H9 (cell line): ENCODE measurements at regions not wholly inside any gene's neighbourhood (a gene's known extent, or its start where the extent isn't known, plus 50 kb on each side); places are given as distances from the start of the nearest gene placed in this dataset.

Experiments used
- DNase-seq: peaks from one replicate; pipeline ENCODE4 v3.0.0-alpha.2; 2017
- H2AFZ ChIP-seq: one replicate; pipeline ENCODE4 v1.6.1; 2013; ENCODE audit warnings: mild to moderate bottlenecking, low read length, control low read depth, moderate library complexity
- H2AK5ac ChIP-seq: 2 replicates; pipeline ENCODE4 v1.6.1; 2013; ENCODE audit warnings: low read length, control low read depth, mixed read lengths; ENCODE audit not compliant: insufficient read length
- H2BK120ac ChIP-seq: one replicate; pipeline ENCODE4 v1.6.1; 2013; ENCODE audit warnings: low read depth, mild to moderate bottlenecking, low read length, control low read depth, inconsistent platforms; ENCODE audit not compliant: poor library complexity, severe bottlenecking
- H2BK12ac ChIP-seq: 2 replicates; pipeline ENCODE4 v1.6.1; 2013; ENCODE audit warnings: low read length, control low read depth, mixed read lengths, low read depth; ENCODE audit not compliant: insufficient read length
- H2BK15ac ChIP-seq: 2 replicates; pipeline ENCODE4 v1.6.1; 2013; ENCODE audit warnings: low read depth, low read length, control low read depth
- H2BK20ac ChIP-seq: one replicate; pipeline ENCODE4 v1.6.1; 2013; ENCODE audit warnings: low read depth, mild to moderate bottlenecking, low read length, control low read depth, inconsistent platforms; ENCODE audit not compliant: poor library complexity, severe bottlenecking
- H2BK5ac ChIP-seq: 2 replicates; pipeline ENCODE4 v1.6.1; 2013; ENCODE audit warnings: low read length, control low read depth, mixed read lengths; ENCODE audit not compliant: insufficient read length
- H3K14ac ChIP-seq: 2 replicates; pipeline ENCODE4 v1.6.1; 2013; ENCODE audit warnings: low read length, control low read depth; ENCODE audit not compliant: insufficient read depth
- H3K18ac ChIP-seq: 2 replicates; pipeline ENCODE4 v1.6.1; 2013; ENCODE audit warnings: low read depth, mild to moderate bottlenecking, mixed read lengths, low read length, control low read depth; ENCODE audit not compliant: insufficient read length
- H3K23ac ChIP-seq: 2 replicates; pipeline ENCODE4 v1.6.1; 2013; ENCODE audit warnings: low read length, control low read depth, mixed read lengths, low read depth; ENCODE audit not compliant: insufficient read length
- H3K23me2 ChIP-seq: 2 replicates; pipeline ENCODE4 v1.6.1; 2013; ENCODE audit warnings: low read depth, mild to moderate bottlenecking, mixed read lengths, low read length, control low read depth; ENCODE audit not compliant: insufficient read length, poor library complexity, severe bottlenecking
- H3K27ac ChIP-seq: 2 replicates; pipeline ENCODE4 v1.5.1; 2013; ENCODE audit warnings: low read length, control low read depth, mixed read lengths, low read depth; ENCODE audit not compliant: insufficient read length
- H3K27me3 ChIP-seq: 2 replicates; pipeline ENCODE4 v1.6.1; 2013; ENCODE audit warnings: low read length, control low read depth, inconsistent platforms; ENCODE audit not compliant: insufficient read depth
- H3K4ac ChIP-seq: 2 replicates; pipeline ENCODE4 v1.6.1; 2013; ENCODE audit warnings: low read depth, mild to moderate bottlenecking, control low read depth, inconsistent platforms, low read length, moderate library complexity
- H3K4me1 ChIP-seq: 2 replicates; pipeline ENCODE4 v1.6.1; 2013; ENCODE audit warnings: low read length, control low read depth, inconsistent platforms; ENCODE audit not compliant: insufficient read depth
- H3K4me2 ChIP-seq: 2 replicates; pipeline ENCODE4 v1.6.1; 2013; ENCODE audit warnings: low read length, control low read depth, mixed read lengths; ENCODE audit not compliant: insufficient read length, insufficient read depth
- H3K56ac ChIP-seq: 2 replicates; pipeline ENCODE4 v1.6.1; 2013; ENCODE audit warnings: low read depth, mild to moderate bottlenecking, mixed read lengths, low read length, control low read depth; ENCODE audit not compliant: insufficient read length
- H3K79me1 ChIP-seq: 2 replicates; pipeline ENCODE4 v1.6.1; 2013; ENCODE audit warnings: low read depth, mild to moderate bottlenecking, moderate library complexity, low read length, control low read depth, inconsistent platforms; ENCODE audit not compliant: insufficient read depth, poor library complexity, severe bottlenecking
- H3K79me2 ChIP-seq: 2 replicates; pipeline ENCODE4 v1.6.1; 2013; ENCODE audit warnings: low read length, control low read depth, inconsistent platforms; ENCODE audit not compliant: insufficient read depth
- H3K9ac ChIP-seq: 2 replicates; pipeline ENCODE4 v1.6.1; 2013; ENCODE audit warnings: low read length, control low read depth, mixed read lengths; ENCODE audit not compliant: insufficient read length; ENCODE audit errors: extremely low read depth
- H3K9me3 ChIP-seq: one replicate; pipeline ENCODE4 v1.6.1; 2013; ENCODE audit warnings: low read depth, low read length, inconsistent platforms; ENCODE audit not compliant: control insufficient read depth
- H3T11ph ChIP-seq: one replicate; pipeline ENCODE4 v1.6.1; 2013; ENCODE audit warnings: mild to moderate bottlenecking, low read length, control low read depth, inconsistent platforms
- H4K20me1 ChIP-seq: one replicate; pipeline ENCODE4 v1.6.1; 2013; ENCODE audit not compliant: control insufficient read depth, insufficient read length, insufficient read depth
- H4K5ac ChIP-seq: 2 replicates; pipeline ENCODE4 v1.6.1; 2013; ENCODE audit warnings: low read depth, mild to moderate bottlenecking, mixed read lengths, low read length, control low read depth; ENCODE audit not compliant: insufficient read length
- H4K8ac ChIP-seq: replicated peaks from 2 replicates; pipeline ENCODE4 v1.6.1; 2013; ENCODE audit warnings: low read length, control low read depth, mixed read lengths, low read depth; ENCODE audit not compliant: insufficient read length
- H4K91ac ChIP-seq: 2 replicates; pipeline ENCODE4 v1.6.1; 2013; ENCODE audit warnings: low read depth, mild to moderate bottlenecking, moderate library complexity, mixed read lengths, low read length, control low read depth; ENCODE audit not compliant: insufficient read length
- H3K27ac Mint-ChIP-seq, 3 experiments: 2 replicates in 2 of 3; 3 replicates in 1 of 3; pipeline ENCODE4 v1.8.0; 2020 to 2021; ENCODE audit warnings: mixed read lengths in 3 of 3, mild to moderate bottlenecking in 1 of 3, moderate library complexity in 1 of 3
- H3K27me3 Mint-ChIP-seq: 2 replicates; pipeline ENCODE4 v1.8.0; 2021; ENCODE audit warnings: low read depth, mild to moderate bottlenecking, moderate library complexity, mixed read lengths
- H3K36me3 Mint-ChIP-seq, 3 experiments: 2 replicates in 2 of 3; 3 replicates in 1 of 3; pipeline ENCODE4 v1.8.0; 2020 to 2021; ENCODE audit warnings: low read depth in 3 of 3, mixed read lengths in 3 of 3; ENCODE audit not compliant: insufficient read depth in 1 of 3
- H3K4me1 Mint-ChIP-seq, 2 experiments: 2 replicates each; pipeline ENCODE4 v1.8.0; 2020; ENCODE audit warnings: mixed read lengths in 2 of 2
- H3K4me3 Mint-ChIP-seq, 2 experiments: 2 replicates in 1 of 2; 3 replicates in 1 of 2; pipeline ENCODE4 v1.8.0; 2020 to 2021; ENCODE audit warnings: mild to moderate bottlenecking in 2 of 2, mixed read lengths in 2 of 2, moderate library complexity in 1 of 2
- H3K9me3 Mint-ChIP-seq, 2 experiments: 2 replicates in 1 of 2; 3 replicates in 1 of 2; pipeline ENCODE4 v1.8.0; 2020; ENCODE audit warnings: mild to moderate bottlenecking in 2 of 2, mixed read lengths in 2 of 2, moderate library complexity in 1 of 2
- WGBS: extraction: QIAGEN DNeasy Blood & Tissue Kit; methylation state at CpG from one replicate; pipeline ENCODE4 v1.1.7; 2013; ENCODE audit warnings: missing lambda C conversion rate, low lambda C conversion rate, mixed read lengths; ENCODE audit not compliant: insufficient read length; ENCODE audit errors: extremely low coverage; 5-methylcytosine and 5-hydroxymethylcytosine counted together
- TF ChIP-seq, protein P1 (sequence below): fragments of 200-600 bp; sonication (generic); conservative IDR thresholded peaks from 3 replicates; pipeline ENCODE4 v1.8.0; 2021; ENCODE audit warnings: antibody characterized with exemption, mild to moderate bottlenecking

DNA sequence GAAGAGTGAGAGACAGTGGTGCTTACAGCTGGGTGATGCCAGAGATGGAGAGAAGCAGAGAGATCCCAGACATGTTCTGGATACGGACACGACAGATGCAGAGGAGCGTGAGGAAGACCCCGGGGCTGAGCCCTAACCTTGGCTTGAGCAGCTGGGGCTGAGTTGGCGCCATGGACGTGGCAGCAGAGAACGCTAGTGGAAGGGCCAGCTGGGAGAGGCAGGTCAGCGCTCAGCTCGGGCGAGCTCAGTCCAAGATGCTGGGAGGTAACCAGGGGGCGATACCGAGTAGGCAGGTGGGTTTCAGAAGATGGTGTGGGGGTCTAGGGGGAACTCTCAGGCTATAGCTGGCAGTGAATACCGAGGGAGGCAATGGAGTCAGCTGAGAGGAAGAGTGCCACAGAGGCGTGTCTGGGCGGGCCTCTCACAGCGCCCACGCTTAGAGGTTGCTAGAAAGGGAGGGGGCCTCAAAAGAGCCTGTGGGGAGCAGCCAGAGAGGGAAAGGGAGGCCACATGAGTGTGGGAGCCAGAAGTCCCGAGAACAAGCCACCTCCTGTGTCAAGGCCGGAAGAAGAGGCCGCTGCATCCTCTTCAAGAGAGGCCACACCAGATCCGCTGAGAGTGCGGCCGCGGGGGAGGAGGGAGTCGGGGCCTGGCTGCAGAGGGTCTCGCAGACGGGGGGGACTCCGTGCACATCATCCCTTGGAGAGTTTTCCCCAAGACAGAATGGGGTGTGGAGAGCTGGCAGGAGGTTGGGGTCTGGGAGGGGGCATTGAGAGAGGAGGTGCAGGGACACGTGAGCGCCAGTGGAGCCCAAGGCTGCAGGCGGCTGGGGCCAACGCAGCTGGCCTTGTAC lies 57.0 kb upstream of the DIO3 start:
- H2AK5ac ChIP-seq = no peak overlapping the region
- peaks cover 11% of the 10 kb centered on the region for H3K27me3 Mint-ChIP-seq
- no peak overlapping the region for H3T11ph ChIP-seq
- TF ChIP-seq, protein P1, sequence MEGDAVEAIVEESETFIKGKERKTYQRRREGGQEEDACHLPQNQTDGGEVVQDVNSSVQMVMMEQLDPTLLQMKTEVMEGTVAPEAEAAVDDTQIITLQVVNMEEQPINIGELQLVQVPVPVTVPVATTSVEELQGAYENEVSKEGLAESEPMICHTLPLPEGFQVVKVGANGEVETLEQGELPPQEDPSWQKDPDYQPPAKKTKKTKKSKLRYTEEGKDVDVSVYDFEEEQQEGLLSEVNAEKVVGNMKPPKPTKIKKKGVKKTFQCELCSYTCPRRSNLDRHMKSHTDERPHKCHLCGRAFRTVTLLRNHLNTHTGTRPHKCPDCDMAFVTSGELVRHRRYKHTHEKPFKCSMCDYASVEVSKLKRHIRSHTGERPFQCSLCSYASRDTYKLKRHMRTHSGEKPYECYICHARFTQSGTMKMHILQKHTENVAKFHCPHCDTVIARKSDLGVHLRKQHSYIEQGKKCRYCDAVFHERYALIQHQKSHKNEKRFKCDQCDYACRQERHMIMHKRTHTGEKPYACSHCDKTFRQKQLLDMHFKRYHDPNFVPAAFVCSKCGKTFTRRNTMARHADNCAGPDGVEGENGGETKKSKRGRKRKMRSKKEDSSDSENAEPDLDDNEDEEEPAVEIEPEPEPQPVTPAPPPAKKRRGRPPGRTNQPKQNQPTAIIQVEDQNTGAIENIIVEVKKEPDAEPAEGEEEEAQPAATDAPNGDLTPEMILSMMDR = no peak
- H3K27ac ChIP-seq = no peak overlapping the region
- H4K8ac ChIP-seq = no peak overlapping the region
- no CpG with 5 or more reads among the region's 32 CpGs for WGBS
- H3K4me2 ChIP-seq = no peak overlapping the region
- no peaks in the 10 kb centered on the region for H3K4me1 ChIP-seq
- no peak overlapping the region for H4K5ac ChIP-seq
- H4K91ac ChIP-seq = no peak overlapping the region
- no peak overlapping the region for H2BK20ac ChIP-seq
- H3K4ac ChIP-seq = no peak overlapping the region
- no peak overlapping the region for H3K18ac ChIP-seq
- H2AFZ ChIP-seq = no peak overlapping the region
- DNase-seq = peak; percentile 28
- H2BK12ac ChIP-seq = no peak overlapping the region
- H2BK15ac ChIP-seq = no peak overlapping the region
- H2BK5ac ChIP-seq = no peak overlapping the region
- no peaks in the 10 kb centered on the region for H3K36me3 Mint-ChIP-seq
- H3K56ac ChIP-seq = no peak overlapping the region
- H3K14ac ChIP-seq = no peak overlapping the region
- H3K79me1 ChIP-seq = no peaks in the 10 kb centered on the region
- no peaks in the 10 kb centered on the region for H3K9me3 ChIP-seq
- H3K23ac ChIP-seq = no peak overlapping the region
- no peak overlapping the region for H2BK120ac ChIP-seq
- no peaks in the 10 kb centered on the region for H3K4me1 Mint-ChIP-seq
- peaks cover 0 to 4% of the 10 kb centered on the region in 2 experiments; a peak in 1 of 5 replicates for H3K9me3 Mint-ChIP-seq
- no peaks in the 10 kb centered on the region for H3K27me3 ChIP-seq
- no peak overlapping the region for H3K9ac ChIP-seq
- no peaks in the 10 kb centered on the region for H3K79me2 ChIP-seq
- no peaks in the 10 kb centered on the region for H4K20me1 ChIP-seq
- H3K23me2 ChIP-seq = no peaks in the 10 kb centered on the region
- no peak overlapping the region for H3K4me3 Mint-ChIP-seq
- H3K27ac Mint-ChIP-seq = peak overlapping the region in 1 of 3 experiments; percentile 24; a peak in 1 of 7 replicates
